Embryonic facial prominence (tissue), 1 donor: ENCODE measurements at regions not wholly inside any gene's neighbourhood (a gene's known extent, or its start where the extent isn't known, plus 50 kb on each side); places are given as distances from the start of the nearest gene placed in this dataset.
"Not testable (repeated sequence)": the region's sequence is repeated elsewhere in the genome, so short reads cannot be mapped to it uniquely, and the experiment has no call there.

ENCODE experiments used
- DNase-seq: peaks from one replicate; pipeline ENCODE4 v3.0.0-alpha.2; 2016; ENCODE audit errors: extremely low spot score

- no peak for DNase-seq
Measured at GRCh38 chr9:108411632-108412031, 444.2 kb downstream of the ACTL7B start.

- DNase-seq = no peak
Measured at GRCh38 chr9:108410161-108410560, 445.6 kb downstream of the ACTL7B start.

- DNase-seq = no peak
Measured at GRCh38 chr9:108400297-108400696, 455.5 kb downstream of the ACTL7B start.

- DNase-seq = no peak
Measured at GRCh38 chr9:108399851-108400250, 455.9 kb downstream of the ACTL7B start.

GRCh38 chr9:108397286-108397685 is 458.5 kb downstream of the ACTL7B start:
- no peak for DNase-seq

GRCh38 chr9:108396611-108397010 is 459.2 kb downstream of the ACTL7B start:
- no peak for DNase-seq

- no peak for DNase-seq
Measured at GRCh38 chr9:108396193-108396592, 459.6 kb downstream of the ACTL7B start.

GRCh38 chr9:108395421-108395820 is 460.4 kb downstream of the ACTL7B start:
- no peak for DNase-seq

GRCh38 chr9:108394726-108395125 is 461.1 kb downstream of the ACTL7B start:
- no peak for DNase-seq

- not testable (repeated sequence) for DNase-seq
Measured at GRCh38 chr9:108393481-108394001, 462.2 kb downstream of the ACTL7B start.

- DNase-seq = no peak
Measured at GRCh38 chr9:108392877-108393276, 462.9 kb downstream of the ACTL7B start.

GRCh38 chr9:108389056-108389455 is 466.7 kb downstream of the ACTL7B start:
- no peak for DNase-seq

GRCh38 chr9:108386859-108387384 is 468.9 kb downstream of the ACTL7B start:
- no peak for DNase-seq

- no peak for DNase-seq
Measured at GRCh38 chr9:108386032-108386431, 469.8 kb downstream of the ACTL7B start.

GRCh38 chr9:108383796-108384195 is 472.0 kb downstream of the ACTL7B start:
- DNase-seq = no peak

GRCh38 chr9:108382310-108382709 is 473.5 kb downstream of the ACTL7B start:
- no peak for DNase-seq

- DNase-seq = no peak
Measured at GRCh38 chr9:108377881-108378280, 477.9 kb downstream of the ACTL7B start.

GRCh38 chr9:108377382-108377781 is 478.4 kb downstream of the ACTL7B start:
- DNase-seq = no peak

- no peak for DNase-seq
Measured at GRCh38 chr9:108376140-108376539, 479.6 kb downstream of the ACTL7B start.

GRCh38 chr9:108374626-108375025 is 481.2 kb downstream of the ACTL7B start:
- no peak for DNase-seq

- no peak for DNase-seq
Measured at GRCh38 chr9:108367188-108367587, 488.6 kb downstream of the ACTL7B start.

- DNase-seq = no peak
Measured at GRCh38 chr9:108363311-108363710, 492.5 kb downstream of the ACTL7B start.

GRCh38 chr9:108360304-108360703 is 495.5 kb downstream of the ACTL7B start:
- no peak for DNase-seq

GRCh38 chr9:108356806-108357205 is 499.0 kb downstream of the ACTL7B start:
- DNase-seq = no peak
